HCT116 (cell line): ENCODE measurements at regions not wholly inside any gene's neighbourhood (a gene's known extent, or its start where the extent isn't known, plus 50 kb on each side); places are given as distances from the start of the nearest gene placed in this dataset.

Source experiments
- ATAC-seq: fragments of 200-7000 bp; cut with Tn5 transposase; 2 replicates; pipeline ENCODE4 v1.9.1; 2020; ENCODE audit warnings: mild to moderate bottlenecking, moderate library complexity
- BruUV-seq: library from RNA; stranded (reverse); fragments of 400-500 nt; replicated peaks from 2 replicates; lab custom pipeline; 2021; lab: Mats Ljungman, UMichigan
- CTCF ChIA-PET: fragments of 300-600 bp; sonication (Branson Sonifier 250); formaldehyde crosslinking; loops from one replicate; lab custom pipeline; 2021; ENCODE audit warnings: antibody characterized with exemption; lab: Charles Lee
- POLR2A ChIA-PET: fragments of 300-600, 350-600 bp; sonication (Branson Sonifier 250); formaldehyde crosslinking; loops from one replicate; lab custom pipeline; 2021; ENCODE audit warnings: antibody characterized with exemption; lab: Charles Lee
- RAD21 ChIA-PET, 2 experiments: fragments of 300-600 bp; sonication (Branson Sonifier 250); formaldehyde crosslinking; loops; one replicate each; lab custom pipeline; 2023; ENCODE audit warnings: low total read pairs in 2 of 2; ENCODE audit not compliant: uncharacterized antibody in 2 of 2, unreplicated experiment in 2 of 2, low non-redundant PET in 1 of 2; lab: Charles Lee
- DNase-seq: peaks from one replicate; pipeline ENCODE4 v3.0.0-alpha.2; 2010; ENCODE audit warnings: low read depth, low spot score
- H2AFZ ChIP-seq: fragments of 200-600 bp; shearing (Covaris generic), sonication (generic); 2 replicates; pipeline ENCODE4 v1.6.1; 2017; ENCODE audit warnings: low read depth, mixed run types, mixed read lengths, antibody characterized with exemption, low read length; ENCODE audit not compliant: poor library complexity, severe bottlenecking
- H3K27ac ChIP-seq: 2 replicates; pipeline ENCODE4 v1.5.1; 2012; ENCODE audit warnings: low read depth, low read length
- H3K27me3 ChIP-seq: fragments of 200-600 bp; sonication (generic); 2 replicates; pipeline ENCODE4 v1.6.1; 2016; ENCODE audit warnings: mixed run types, low read length, mixed read lengths; ENCODE audit not compliant: insufficient read depth
- H3K36me3 ChIP-seq, 2 experiments: fragments of 200-500 bp in 1 of 2; fragments of 200-600 bp in 1 of 2; sonication (Bioruptor generic) in 1 of 2; sonication (generic) in 1 of 2; 2 replicates each; pipeline versions ENCODE4 v1.5.1 to v1.6.1; 2014 to 2016; ENCODE audit warnings: low read length in 2 of 2, inconsistent platforms in 1 of 2, mixed read lengths in 1 of 2, mixed run types in 1 of 2; ENCODE audit not compliant: insufficient read depth in 2 of 2, control insufficient read depth in 1 of 2
- H3K4me1 ChIP-seq, 2 experiments: fragments of 200-600 bp in 1 of 2; sonication (generic) in 1 of 2; 2 replicates each; pipeline versions ENCODE4 v1.5.1 to v1.6.1; 2012 to 2017; ENCODE audit warnings: low read length in 2 of 2, inconsistent platforms in 1 of 2, mild to moderate bottlenecking in 1 of 2, mixed read lengths in 1 of 2, mixed run types in 1 of 2, moderate library complexity in 1 of 2; ENCODE audit not compliant: insufficient read depth in 2 of 2, control insufficient read depth in 1 of 2
- H3K4me2 ChIP-seq: fragments of 200-600 bp; sonication (generic); 2 replicates; pipeline ENCODE4 v1.6.1; 2017; ENCODE audit warnings: mixed run types, low read length, mixed read lengths
- H3K4me3 ChIP-seq, 2 experiments: fragments of 200-600 bp in 1 of 2; sonication (generic) in 1 of 2; replicated peaks in 1 of 2; 2 replicates each; pipeline ENCODE4 v1.5.1; 2011 to 2016; ENCODE audit warnings: low read length in 2 of 2, control low read depth in 1 of 2, low read depth in 1 of 2, mild to moderate bottlenecking in 1 of 2, mixed read lengths in 1 of 2, mixed run types in 1 of 2
- H3K79me2 ChIP-seq: fragments of 200-600 bp; sonication (generic); 2 replicates; pipeline ENCODE4 v1.6.1; 2017; ENCODE audit warnings: mild to moderate bottlenecking, mixed run types, low read length, moderate library complexity, mixed read lengths; ENCODE audit not compliant: insufficient read depth
- H3K9ac ChIP-seq: fragments of 200-600 bp; sonication (generic); 2 replicates; pipeline ENCODE4 v1.6.1; 2016; ENCODE audit warnings: low read length, mixed read lengths
- H3K9me2 ChIP-seq: fragments of 200-600 bp; sonication (generic), shearing (Covaris generic); 2 replicates; pipeline ENCODE4 v1.6.1; 2017; ENCODE audit warnings: mixed run types, mild to moderate bottlenecking, moderate library complexity; ENCODE audit not compliant: insufficient read depth
- H3K9me3 ChIP-seq, 2 experiments: fragments of 200-500 bp in 1 of 2; fragments of 200-600 bp in 1 of 2; sonication (Bioruptor generic) in 1 of 2; sonication (generic) in 1 of 2; 2 replicates each; pipeline ENCODE4 v1.6.1; 2014 to 2017; ENCODE audit warnings: low read length in 2 of 2, mixed read lengths in 2 of 2, inconsistent platforms in 1 of 2, low read depth in 1 of 2, mild to moderate bottlenecking in 1 of 2, mixed run types in 1 of 2, moderate library complexity in 1 of 2; ENCODE audit not compliant: control insufficient read depth in 1 of 2, insufficient read depth in 1 of 2
- H4K20me1 ChIP-seq: fragments of 200-600 bp; sonication (generic), shearing (Covaris generic); 2 replicates; pipeline ENCODE4 v1.6.1; 2017; ENCODE audit warnings: mixed run types, mild to moderate bottlenecking, moderate library complexity; ENCODE audit not compliant: insufficient read depth
- CBX3 ChIP-seq: IDR thresholded peaks from 2 replicates; pipeline ENCODE4 v1.6.1; 2012; ENCODE audit warnings: low read depth
- CEBPB ChIP-seq: IDR thresholded peaks from 2 replicates; pipeline ENCODE4 v1.6.1; 2012; ENCODE audit warnings: low read depth
- EGR1 ChIP-seq: IDR thresholded peaks from 2 replicates; pipeline ENCODE4 v1.6.1; 2012; ENCODE audit warnings: low read depth
- ELF1 ChIP-seq: IDR thresholded peaks from 2 replicates; pipeline ENCODE4 v1.6.1; 2012; ENCODE audit warnings: low read depth, borderline replicate concordance
- EZH2phosphoT487 ChIP-seq: fragments of 200-600 bp; IDR thresholded peaks from 2 replicates; pipeline ENCODE4 v1.6.1; 2018; ENCODE audit warnings: antibody characterized with exemption, borderline replicate concordance
- FOSL1 ChIP-seq: IDR thresholded peaks from 2 replicates; pipeline ENCODE4 v1.6.1; 2012; ENCODE audit warnings: low read depth
- JUND ChIP-seq: IDR thresholded peaks from 2 replicates; pipeline ENCODE4 v1.6.1; 2012
- MAX ChIP-seq: IDR thresholded peaks from 2 replicates; pipeline ENCODE4 v1.6.1; 2012
- POLR2A ChIP-seq: IDR thresholded peaks from 2 replicates; pipeline ENCODE4 v1.7.0; 2011; ENCODE audit warnings: borderline replicate concordance; ENCODE audit not compliant: insufficient read depth, insufficient read length; ENCODE audit errors: extremely low read depth
- POLR2AphosphoS5 ChIP-seq: IDR thresholded peaks from 2 replicates; pipeline ENCODE4 v1.6.1; 2011; ENCODE audit warnings: mild to moderate bottlenecking, low read depth, low read length, moderate library complexity
- RAD21 ChIP-seq: IDR thresholded peaks from 2 replicates; pipeline ENCODE4 v1.6.1; 2012; ENCODE audit warnings: low read depth, mild to moderate bottlenecking
- SP1 ChIP-seq: IDR thresholded peaks from 2 replicates; pipeline ENCODE4 v1.6.1; 2012; ENCODE audit warnings: low read depth
- SRF ChIP-seq: IDR thresholded peaks from 2 replicates; pipeline ENCODE4 v1.6.1; 2012; ENCODE audit warnings: low read depth
- TCF7L2 ChIP-seq: IDR thresholded peaks from 2 replicates; pipeline ENCODE4 v1.7.0; 2011; ENCODE audit warnings: borderline replicate concordance, inconsistent platforms; ENCODE audit not compliant: insufficient read depth, insufficient read length; ENCODE audit errors: extremely low read depth
- ZFX ChIP-seq: fragments of 450-650 bp; IDR thresholded peaks from 2 replicates; pipeline ENCODE4 v1.6.1; 2017
- ZNF274 ChIP-seq: fragments of 200-500 bp; sonication (Bioruptor generic); IDR thresholded peaks from 2 replicates; pipeline ENCODE4 v1.6.1; 2014; ENCODE audit warnings: mild to moderate bottlenecking, low read depth, low read length, inconsistent platforms
- intact Hi-C: fragments of 100-400 bp; cut with micrococcal nuclease; formaldehyde crosslinking; loops from 2 replicates; pipeline ENCODE4 v1.10.0; 2022
- TF ChIP-seq, protein P1 (sequence below), 3 experiments: fragments of 200-600 bp in 1 of 3; sonication (generic) in 1 of 3; IDR thresholded peaks in 2 of 3; conservative IDR thresholded peaks in 1 of 3; 2 replicates each; pipeline ENCODE4 v1.5.1; 2012 to 2017; ENCODE audit warnings: low read depth in 2 of 3, low read length in 2 of 3, antibody characterized with exemption in 1 of 3, borderline replicate concordance in 1 of 3, control low read depth in 1 of 3, mild to moderate bottlenecking in 1 of 3, mixed read lengths in 1 of 3, mixed run types in 1 of 3, moderate library complexity in 1 of 3; ENCODE audit not compliant: insufficient read depth in 1 of 3
- TF ChIP-seq, protein P2 (sequence below): IDR thresholded peaks from 2 replicates; pipeline ENCODE4 v1.6.1; 2012; ENCODE audit warnings: low read depth
- TF ChIP-seq, protein P3 (sequence below): IDR thresholded peaks from 2 replicates; pipeline ENCODE4 v1.6.1; 2012
- TF ChIP-seq, protein P4 (sequence below): IDR thresholded peaks from 2 replicates; pipeline ENCODE4 v1.6.1; 2011; ENCODE audit warnings: mild to moderate bottlenecking, low read length, moderate library complexity; ENCODE audit not compliant: insufficient replicate concordance; ENCODE audit errors: extremely low read depth

- Histone ChIP-seq H3K36me3 (no peaks in the 10 kb centered on the region), H3K27me3 (no peaks in the 10 kb centered on the region), H3K4me2 (no peak overlapping the region), H3K4me3 (no peak overlapping the region), H2AFZ (no peak overlapping the region), H3K9me3 (no peaks in the 10 kb centered on the region), H3K4me1 (peaks cover 10 to 14% of the 10 kb centered on the region in 2 experiments), H3K9ac (no peak overlapping the region), H4K20me1 (no peaks in the 10 kb centered on the region; the same call in 1 of the 2 replicates), H3K9me2 (no peaks in the 10 kb centered on the region), H3K79me2 (no peaks in the 10 kb centered on the region), H3K27ac (no peak overlapping the region)
- DNase-seq, result no peak
- RAD21 ChIA-PET, result no interaction called here
- no TSS peak for BruUV-seq
- CTCF ChIA-PET, result no interaction called here
- no peak for TF ChIP-seq EZH2phosphoT487
- TF ChIP-seq, protein P1, sequence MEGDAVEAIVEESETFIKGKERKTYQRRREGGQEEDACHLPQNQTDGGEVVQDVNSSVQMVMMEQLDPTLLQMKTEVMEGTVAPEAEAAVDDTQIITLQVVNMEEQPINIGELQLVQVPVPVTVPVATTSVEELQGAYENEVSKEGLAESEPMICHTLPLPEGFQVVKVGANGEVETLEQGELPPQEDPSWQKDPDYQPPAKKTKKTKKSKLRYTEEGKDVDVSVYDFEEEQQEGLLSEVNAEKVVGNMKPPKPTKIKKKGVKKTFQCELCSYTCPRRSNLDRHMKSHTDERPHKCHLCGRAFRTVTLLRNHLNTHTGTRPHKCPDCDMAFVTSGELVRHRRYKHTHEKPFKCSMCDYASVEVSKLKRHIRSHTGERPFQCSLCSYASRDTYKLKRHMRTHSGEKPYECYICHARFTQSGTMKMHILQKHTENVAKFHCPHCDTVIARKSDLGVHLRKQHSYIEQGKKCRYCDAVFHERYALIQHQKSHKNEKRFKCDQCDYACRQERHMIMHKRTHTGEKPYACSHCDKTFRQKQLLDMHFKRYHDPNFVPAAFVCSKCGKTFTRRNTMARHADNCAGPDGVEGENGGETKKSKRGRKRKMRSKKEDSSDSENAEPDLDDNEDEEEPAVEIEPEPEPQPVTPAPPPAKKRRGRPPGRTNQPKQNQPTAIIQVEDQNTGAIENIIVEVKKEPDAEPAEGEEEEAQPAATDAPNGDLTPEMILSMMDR (IDR thresholded peaks at IDR 0.05 in 2 of 3, conservative IDR thresholded peaks at IDR 0.05 in 1 of 3; ENCODE audit: borderline replicate concordance in 1 of 3, insufficient read depth in 1 of 3, low read depth in 2 of 3, low read length in 2 of 3), result no peak
- no peak for TF ChIP-seq SRF
- TF ChIP-seq CBX3, result no peak
- TF ChIP-seq, protein P2, sequence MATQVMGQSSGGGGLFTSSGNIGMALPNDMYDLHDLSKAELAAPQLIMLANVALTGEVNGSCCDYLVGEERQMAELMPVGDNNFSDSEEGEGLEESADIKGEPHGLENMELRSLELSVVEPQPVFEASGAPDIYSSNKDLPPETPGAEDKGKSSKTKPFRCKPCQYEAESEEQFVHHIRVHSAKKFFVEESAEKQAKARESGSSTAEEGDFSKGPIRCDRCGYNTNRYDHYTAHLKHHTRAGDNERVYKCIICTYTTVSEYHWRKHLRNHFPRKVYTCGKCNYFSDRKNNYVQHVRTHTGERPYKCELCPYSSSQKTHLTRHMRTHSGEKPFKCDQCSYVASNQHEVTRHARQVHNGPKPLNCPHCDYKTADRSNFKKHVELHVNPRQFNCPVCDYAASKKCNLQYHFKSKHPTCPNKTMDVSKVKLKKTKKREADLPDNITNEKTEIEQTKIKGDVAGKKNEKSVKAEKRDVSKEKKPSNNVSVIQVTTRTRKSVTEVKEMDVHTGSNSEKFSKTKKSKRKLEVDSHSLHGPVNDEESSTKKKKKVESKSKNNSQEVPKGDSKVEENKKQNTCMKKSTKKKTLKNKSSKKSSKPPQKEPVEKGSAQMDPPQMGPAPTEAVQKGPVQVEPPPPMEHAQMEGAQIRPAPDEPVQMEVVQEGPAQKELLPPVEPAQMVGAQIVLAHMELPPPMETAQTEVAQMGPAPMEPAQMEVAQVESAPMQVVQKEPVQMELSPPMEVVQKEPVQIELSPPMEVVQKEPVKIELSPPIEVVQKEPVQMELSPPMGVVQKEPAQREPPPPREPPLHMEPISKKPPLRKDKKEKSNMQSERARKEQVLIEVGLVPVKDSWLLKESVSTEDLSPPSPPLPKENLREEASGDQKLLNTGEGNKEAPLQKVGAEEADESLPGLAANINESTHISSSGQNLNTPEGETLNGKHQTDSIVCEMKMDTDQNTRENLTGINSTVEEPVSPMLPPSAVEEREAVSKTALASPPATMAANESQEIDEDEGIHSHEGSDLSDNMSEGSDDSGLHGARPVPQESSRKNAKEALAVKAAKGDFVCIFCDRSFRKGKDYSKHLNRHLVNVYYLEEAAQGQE, result no peak
- TF ChIP-seq POLR2A, result no peak
- TF ChIP-seq RAD21, result no peak
- TF ChIP-seq SP1, result no peak
- TF ChIP-seq, protein P3, sequence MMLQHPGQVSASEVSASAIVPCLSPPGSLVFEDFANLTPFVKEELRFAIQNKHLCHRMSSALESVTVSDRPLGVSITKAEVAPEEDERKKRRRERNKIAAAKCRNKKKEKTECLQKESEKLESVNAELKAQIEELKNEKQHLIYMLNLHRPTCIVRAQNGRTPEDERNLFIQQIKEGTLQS, result no peak
- no peak for TF ChIP-seq MAX
- TF ChIP-seq ELF1, result no peak
- no peak for TF ChIP-seq JUND
- TF ChIP-seq FOSL1, result no peak
- TF ChIP-seq EGR1, result no peak
- no peak for TF ChIP-seq ZFX
- no peak for TF ChIP-seq POLR2AphosphoS5
- no peak for TF ChIP-seq ZNF274
- TF ChIP-seq TCF7L2, result no peak
- TF ChIP-seq, protein P4, sequence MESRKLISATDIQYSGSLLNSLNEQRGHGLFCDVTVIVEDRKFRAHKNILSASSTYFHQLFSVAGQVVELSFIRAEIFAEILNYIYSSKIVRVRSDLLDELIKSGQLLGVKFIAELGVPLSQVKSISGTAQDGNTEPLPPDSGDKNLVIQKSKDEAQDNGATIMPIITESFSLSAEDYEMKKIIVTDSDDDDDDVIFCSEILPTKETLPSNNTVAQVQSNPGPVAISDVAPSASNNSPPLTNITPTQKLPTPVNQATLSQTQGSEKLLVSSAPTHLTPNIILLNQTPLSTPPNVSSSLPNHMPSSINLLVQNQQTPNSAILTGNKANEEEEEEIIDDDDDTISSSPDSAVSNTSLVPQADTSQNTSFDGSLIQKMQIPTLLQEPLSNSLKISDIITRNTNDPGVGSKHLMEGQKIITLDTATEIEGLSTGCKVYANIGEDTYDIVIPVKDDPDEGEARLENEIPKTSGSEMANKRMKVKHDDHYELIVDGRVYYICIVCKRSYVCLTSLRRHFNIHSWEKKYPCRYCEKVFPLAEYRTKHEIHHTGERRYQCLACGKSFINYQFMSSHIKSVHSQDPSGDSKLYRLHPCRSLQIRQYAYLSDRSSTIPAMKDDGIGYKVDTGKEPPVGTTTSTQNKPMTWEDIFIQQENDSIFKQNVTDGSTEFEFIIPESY, result no peak
- TF ChIP-seq CEBPB, result no peak
- no peak for ATAC-seq
- POLR2A ChIA-PET, result no interaction called here
- intact Hi-C loops, result no loop called here
These were observed 342.1 kb upstream of the RGS6 start for GRCh38 chr14:71590131-71590530.
